ENCODE measurements at regions not wholly inside any gene's neighbourhood (a gene's known extent, or its start where the extent isn't known, plus 50 kb on each side); places are given as distances from the start of the nearest gene placed in this dataset.

- TF ChIP-seq BRF2 (CRISPR knock-in tag; IDR thresholded peaks at IDR 0.05) (no peak), YY1 (IDR thresholded peaks at IDR 0.05; ENCODE audit: insufficient read depth, insufficient replicate concordance, low read depth, low read length) (no peak), MXD4 (CRISPR knock-in tag; IDR thresholded peaks at IDR 0.05) (no peak), CREM (IDR thresholded peaks at IDR 0.05) (no peak), CREM (CRISPR knock-in tag; IDR thresholded peaks at IDR 0.05) (no peak), THRA (CRISPR knock-in tag; IDR thresholded peaks at IDR 0.05; ENCODE audit: borderline replicate concordance) (no peak), NR3C1 (CRISPR knock-in tag; IDR thresholded peaks at IDR 0.05) (no peak)
Observed at GRCh38 chrX:125384867-125385266, 65.2 kb downstream of the TEX13C start.
